Esophagus muscularis mucosa (tissue), 4 donors: ENCODE measurements at regions not wholly inside any gene's neighbourhood (a gene's known extent, or its start where the extent isn't known, plus 50 kb on each side); places are given as distances from the start of the nearest gene placed in this dataset.

Experiments used
- DNase-seq: peaks from one replicate; pipeline ENCODE4 v3.0.0-alpha.2; 2017; ENCODE audit errors: extremely low spot score
- H3K27ac ChIP-seq, 4 donors: fragments of 200-600 bp; sonication (generic); replicated peaks in 1 of 4; 1 replicate in 3 of 4; 2 replicates in 1 of 4; pipeline ENCODE4 v1.5.1; 2016 to 2019; ENCODE audit warnings: mild to moderate bottlenecking in 1 of 4
- H3K27me3 ChIP-seq, 4 donors: fragments of 200-600 bp; sonication (generic); one replicate each; pipeline versions ENCODE4 v1.5.1 to v1.6.0; 2016 to 2019
- H3K36me3 ChIP-seq, 4 donors: fragments of 200-600 bp; sonication (generic); one replicate each; pipeline ENCODE4 v1.5.1; 2016 to 2019
- H3K4me1 ChIP-seq, 4 donors: fragments of 200-600 bp; sonication (generic); one replicate each; pipeline ENCODE4 v1.5.1; 2016 to 2019
- H3K4me3 ChIP-seq, 4 donors: fragments of 200-600 bp; sonication (generic); 1 replicate in 2 of 4; 2 replicates in 2 of 4; pipeline ENCODE4 v1.5.1; 2016 to 2019; ENCODE audit warnings: mild to moderate bottlenecking in 4 of 4, moderate library complexity in 1 of 4
- H3K9me3 ChIP-seq, 4 donors: fragments of 200-600 bp; sonication (generic); 1 replicate in 3 of 4; 2 replicates in 1 of 4; pipeline ENCODE4 v1.5.1; 2016 to 2019
- CTCF ChIP-seq, 3 experiments: fragments of 200-600 bp in 2 of 3; fragments of 450-650 bp in 1 of 3; sonication (generic) in 2 of 3; IDR thresholded peaks; one replicate each; pipeline ENCODE4 v1.5.1; 2017 to 2019; ENCODE audit warnings: antibody characterized with exemption in 3 of 3, mild to moderate bottlenecking in 2 of 3, moderate library complexity in 1 of 3
- EP300 ChIP-seq: sonication (generic); formaldehyde crosslinking; IDR thresholded peaks from one replicate; pipeline ENCODE4 v1.6.1; 2017; ENCODE audit warnings: antibody characterized with exemption
- POLR2A ChIP-seq: fragments of 450-650 bp; IDR thresholded peaks from one replicate; pipeline ENCODE4 v1.6.1; 2017; ENCODE audit warnings: antibody characterized with exemption, moderate library complexity, mild to moderate bottlenecking, low read depth
- POLR2AphosphoS5 ChIP-seq, 2 donors: sonication (generic); formaldehyde crosslinking; IDR thresholded peaks; one replicate each; pipeline ENCODE4 v1.6.1; 2017; ENCODE audit warnings: antibody characterized with exemption in 2 of 2
- WGBS: methylation state at CpG from one replicate; pipeline ENCODE4 v1.1.5; 2018; 5-methylcytosine and 5-hydroxymethylcytosine counted together
- intact Hi-C: fragments of 100-400 bp; cut with DNase I; formaldehyde crosslinking; loops from one replicate; pipeline ENCODE4 v1.15.1; 2023

DNA sequence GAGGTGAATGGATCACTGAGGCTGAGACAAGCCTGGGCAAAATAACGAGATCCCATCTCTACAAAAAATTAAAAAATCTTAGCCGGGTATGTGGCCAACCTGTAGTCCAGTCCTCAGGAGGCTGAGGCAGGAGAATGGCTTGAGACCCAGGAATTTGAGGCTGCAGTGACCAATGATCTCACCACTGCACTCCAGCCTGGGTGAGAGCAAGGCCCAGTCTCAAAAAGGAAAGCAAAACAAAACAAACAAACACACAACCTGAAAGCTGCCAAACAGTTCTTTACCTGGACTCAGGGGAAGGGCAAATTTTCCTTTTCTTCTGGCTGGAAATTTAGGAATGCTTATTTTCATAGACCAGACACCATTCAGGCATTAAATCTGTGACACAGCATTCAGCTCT, 163.1 kb upstream of the FAT1 start:
- intact Hi-C loops, result no loop called here
- DNase-seq, result peak; percentile 24
- no peaks in the 10 kb centered on the region for H3K27me3 ChIP-seq
- no peaks in the 10 kb centered on the region for H3K4me1 ChIP-seq
- no peaks in the 10 kb centered on the region for H3K36me3 ChIP-seq
- H3K9me3 ChIP-seq, result no peaks in the 10 kb centered on the region
- WGBS, result 93% methylated on average over 2 of the region's 2 CpGs
- no peak overlapping the region for H3K4me3 ChIP-seq
- H3K27ac ChIP-seq, result no peak overlapping the region
- TF ChIP-seq POLR2A, result no peak
- TF ChIP-seq CTCF (IDR thresholded peaks at IDR 0.05), result no peak
- no peak for TF ChIP-seq EP300
- TF ChIP-seq POLR2AphosphoS5 (IDR thresholded peaks at IDR 0.05), result no peak

GRCh38 chr4:186887291-186887700, 163.6 kb upstream of the FAT1 start:
- 89% methylated on average over 6 of the region's 6 CpGs for WGBS
- intact Hi-C loops, result no loop called here

DNA sequence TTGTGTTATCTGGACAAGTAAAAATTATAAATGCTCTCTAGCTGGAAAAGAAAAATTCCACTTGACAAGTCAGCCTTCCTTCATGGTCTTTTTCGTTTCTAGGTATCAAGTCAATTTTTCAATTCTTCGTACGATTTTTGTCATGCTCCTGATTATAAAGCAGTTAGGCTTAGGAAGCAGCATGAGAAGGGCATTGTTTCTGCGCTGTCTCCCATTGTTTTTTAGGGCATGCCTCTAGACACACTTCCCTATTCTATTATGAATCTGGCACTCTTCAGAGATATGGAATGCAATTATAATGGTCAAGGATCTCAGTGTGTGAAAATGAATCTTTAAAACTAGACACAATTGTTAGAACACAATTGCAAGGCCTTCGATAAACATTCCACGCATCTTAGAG, 164.1 kb upstream of the FAT1 start:
- no peaks in the 10 kb centered on the region for H3K4me1 ChIP-seq
- no peaks in the 10 kb centered on the region for H3K36me3 ChIP-seq
- no peaks in the 10 kb centered on the region for H3K9me3 ChIP-seq
- no peak for TF ChIP-seq POLR2AphosphoS5 (IDR thresholded peaks at IDR 0.05)
- no peak for TF ChIP-seq POLR2A
- no peak for TF ChIP-seq CTCF (IDR thresholded peaks at IDR 0.05)
- no peak for TF ChIP-seq EP300
- WGBS, result 70% methylated on average over 6 of the region's 6 CpGs
- no peak for DNase-seq
- no peak overlapping the region for H3K27ac ChIP-seq
- H3K4me3 ChIP-seq, result no peak overlapping the region
- H3K27me3 ChIP-seq, result no peaks in the 10 kb centered on the region
- intact Hi-C loops, result no loop called here

More at GRCh38 chr4:186887291-186887700, 163.6 kb upstream of the FAT1 start:
- H3K4me1 ChIP-seq, result no peaks in the 10 kb centered on the region
- peak; percentile 66 for DNase-seq
- H3K36me3 ChIP-seq, result no peaks in the 10 kb centered on the region
- H3K9me3 ChIP-seq, result no peaks in the 10 kb centered on the region
- H3K27me3 ChIP-seq, result no peaks in the 10 kb centered on the region
- H3K27ac ChIP-seq, result no peak overlapping the region
- no peak for TF ChIP-seq POLR2AphosphoS5 (IDR thresholded peaks at IDR 0.05)
- no peak for TF ChIP-seq POLR2A
- no peak for TF ChIP-seq EP300
- TF ChIP-seq CTCF (IDR thresholded peaks at IDR 0.05), result no peak
- no peak overlapping the region for H3K4me3 ChIP-seq

- TF ChIP-seq POLR2AphosphoS5 (IDR thresholded peaks at IDR 0.05) (no peak), EP300 (no peak), CTCF (IDR thresholded peaks at IDR 0.05) (no peak), POLR2A (no peak)
- WGBS, result 92% methylated on average over 18 of the region's 46 CpGs
- Histone ChIP-seq H3K27me3 (no peaks in the 10 kb centered on the region), H3K36me3 (no peaks in the 10 kb centered on the region), H3K27ac (no peak overlapping the region), H3K4me1 (no peaks in the 10 kb centered on the region), H3K4me3 (no peak overlapping the region), H3K9me3 (no peaks in the 10 kb centered on the region)
- intact Hi-C loops, result no loop called here
- peak; percentile 60 for DNase-seq
These were observed 166.4 kb upstream of the FAT1 start for GRCh38 chr4:186889876-186890643.
